GM10248 (cell line): ENCODE measurements at regions not wholly inside any gene's neighbourhood (a gene's known extent, or its start where the extent isn't known, plus 50 kb on each side); places are given as distances from the start of the nearest gene placed in this dataset.
"Not testable (repeated sequence)": the region's sequence is repeated elsewhere in the genome, so short reads cannot be mapped to it uniquely, and the experiment has no call there.

Experiments used
- CTCF ChIA-PET: fragments of 300-600 bp; sonication (Branson Sonifier 250); formaldehyde crosslinking; extraction: SDS; loops from one replicate; lab custom pipeline; 2021; ENCODE audit warnings: antibody characterized with exemption; lab: Yijun Ruan, JAX
- POLR2A ChIA-PET: fragments of 350-650 bp; sonication (Branson Sonifier 250); formaldehyde crosslinking; extraction: SDS; loops from one replicate; lab custom pipeline; 2020; ENCODE audit warnings: antibody characterized with exemption; lab: Yijun Ruan, JAX
- DNase-seq: peaks from one replicate; pipeline ENCODE4 v3.0.0; 2012; ENCODE audit errors: extremely low spot score
- TF ChIP-seq, protein P1 (sequence below): IDR thresholded peaks from 2 replicates; pipeline ENCODE4 v1.5.1; 2012; ENCODE audit warnings: mild to moderate bottlenecking, low read depth; ENCODE audit errors: extremely low read depth, missing control alignments, control extremely low read depth

DNA sequence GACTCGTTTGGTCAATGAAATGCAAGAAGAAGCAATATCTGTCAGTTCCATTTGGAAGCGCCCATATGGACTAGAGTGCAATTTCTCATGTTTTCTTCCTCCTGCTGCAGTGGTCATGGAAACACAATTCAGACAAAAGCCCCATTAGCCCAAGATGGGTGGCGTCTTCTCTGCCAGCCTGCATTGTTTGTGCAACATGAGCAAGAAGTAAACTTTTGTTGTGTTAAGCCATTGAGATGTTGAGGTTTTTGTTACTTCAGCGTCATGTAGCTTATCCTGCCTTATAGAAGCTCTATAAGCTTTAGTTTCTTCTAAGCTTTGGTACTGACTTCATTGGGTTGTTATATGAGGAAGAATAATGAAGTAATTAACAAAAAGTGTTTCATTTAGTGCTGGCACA lies 137.4 kb downstream of the NPIPB5 start:
- TF ChIP-seq, protein P1, sequence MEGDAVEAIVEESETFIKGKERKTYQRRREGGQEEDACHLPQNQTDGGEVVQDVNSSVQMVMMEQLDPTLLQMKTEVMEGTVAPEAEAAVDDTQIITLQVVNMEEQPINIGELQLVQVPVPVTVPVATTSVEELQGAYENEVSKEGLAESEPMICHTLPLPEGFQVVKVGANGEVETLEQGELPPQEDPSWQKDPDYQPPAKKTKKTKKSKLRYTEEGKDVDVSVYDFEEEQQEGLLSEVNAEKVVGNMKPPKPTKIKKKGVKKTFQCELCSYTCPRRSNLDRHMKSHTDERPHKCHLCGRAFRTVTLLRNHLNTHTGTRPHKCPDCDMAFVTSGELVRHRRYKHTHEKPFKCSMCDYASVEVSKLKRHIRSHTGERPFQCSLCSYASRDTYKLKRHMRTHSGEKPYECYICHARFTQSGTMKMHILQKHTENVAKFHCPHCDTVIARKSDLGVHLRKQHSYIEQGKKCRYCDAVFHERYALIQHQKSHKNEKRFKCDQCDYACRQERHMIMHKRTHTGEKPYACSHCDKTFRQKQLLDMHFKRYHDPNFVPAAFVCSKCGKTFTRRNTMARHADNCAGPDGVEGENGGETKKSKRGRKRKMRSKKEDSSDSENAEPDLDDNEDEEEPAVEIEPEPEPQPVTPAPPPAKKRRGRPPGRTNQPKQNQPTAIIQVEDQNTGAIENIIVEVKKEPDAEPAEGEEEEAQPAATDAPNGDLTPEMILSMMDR, result no peak
- DNase-seq, result no peak
- CTCF ChIA-PET, result interaction anchor here (2.3 kb wide), 1 partner anchor 14 kb away, joined by 9 read pairs; no protein-coding TSS in a partner anchor
- POLR2A ChIA-PET, result no interaction called here

DNA sequence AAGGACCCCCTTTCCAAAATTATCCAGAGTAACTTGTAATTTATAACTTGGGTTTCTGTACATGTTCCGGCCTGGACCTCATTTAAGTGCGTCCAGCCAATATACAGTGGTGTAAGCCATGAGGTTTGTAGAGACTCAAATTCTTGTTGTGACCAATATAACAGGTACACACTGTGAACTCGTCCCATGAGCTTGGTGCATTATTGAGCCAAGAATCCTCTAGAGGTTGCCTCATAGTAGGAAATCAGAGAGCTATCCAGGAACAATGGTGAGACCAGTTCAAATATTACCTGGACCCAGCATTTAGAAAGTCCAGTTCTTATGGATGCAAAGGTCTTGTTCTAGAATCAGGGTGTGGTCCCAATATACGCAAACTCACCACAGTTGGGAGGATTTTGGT lies 138.2 kb downstream of the NPIPB5 start:
- ChIA-PET CTCF (interaction anchor here (2.3 kb wide), 1 partner anchor 15 kb away, joined by 9 read pairs; no protein-coding TSS in a partner anchor), POLR2A (no interaction called here)
- TF ChIP-seq, protein P1, result no peak
- no peak for DNase-seq

DNA sequence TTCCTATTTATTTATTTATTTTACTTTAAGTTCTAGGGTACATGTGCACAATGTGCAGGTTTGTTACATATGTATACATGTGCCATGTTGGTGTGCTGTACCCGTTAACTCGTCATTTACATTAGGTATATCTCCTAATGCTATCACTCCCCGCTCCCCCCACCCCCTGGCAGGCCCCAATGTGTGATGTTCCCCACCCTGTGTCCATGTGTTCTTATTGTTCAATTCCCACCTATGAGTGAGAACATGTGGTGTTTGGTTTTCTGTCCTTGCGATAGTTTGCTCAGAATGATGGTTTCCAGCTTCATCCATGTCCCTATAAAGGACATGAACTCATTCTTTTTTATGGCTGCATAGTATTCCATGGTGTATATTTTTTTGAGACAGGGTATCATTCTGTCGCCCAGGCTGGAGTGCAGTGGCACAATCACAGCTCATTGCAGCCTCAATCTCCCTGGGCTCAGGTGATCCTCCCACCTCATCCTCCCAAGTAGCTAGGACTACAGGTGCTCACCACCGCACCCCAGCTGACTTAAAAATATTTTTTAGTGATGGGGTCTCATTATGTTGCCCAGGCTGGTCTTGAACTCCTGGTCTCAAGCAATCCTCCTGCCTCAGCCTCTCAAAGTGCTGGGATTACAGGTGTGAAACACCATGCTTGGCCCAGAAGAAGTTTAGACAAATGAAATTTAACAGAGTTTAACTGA lies 140.6 kb downstream of the NPIPB5 start:
- CTCF ChIA-PET, POLR2A ChIA-PET, DNase-seq: not testable (repeated sequence)

DNA sequence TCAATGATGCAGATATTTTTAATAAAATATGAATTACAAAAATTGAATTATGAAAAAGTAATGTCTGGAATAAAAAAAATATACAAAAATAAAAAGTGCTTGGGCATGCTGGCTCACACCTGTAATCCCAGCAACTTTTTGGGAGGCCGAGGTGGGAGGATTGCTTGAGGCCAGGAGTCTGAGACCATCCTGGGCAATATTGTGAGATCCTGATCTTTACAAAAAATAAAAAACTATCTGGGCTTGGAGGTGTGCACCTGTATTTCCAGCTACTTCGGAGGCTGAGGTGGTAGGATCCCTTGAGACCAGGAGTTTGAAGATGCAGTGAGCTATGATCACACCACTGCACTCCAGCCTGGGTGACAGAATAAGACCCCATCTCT lies 141.8 kb downstream of the NPIPB5 start:
- ChIA-PET POLR2A (no interaction called here), CTCF (no interaction called here)
- DNase-seq, result no peak
- TF ChIP-seq, protein P1, result no peak

DNA sequence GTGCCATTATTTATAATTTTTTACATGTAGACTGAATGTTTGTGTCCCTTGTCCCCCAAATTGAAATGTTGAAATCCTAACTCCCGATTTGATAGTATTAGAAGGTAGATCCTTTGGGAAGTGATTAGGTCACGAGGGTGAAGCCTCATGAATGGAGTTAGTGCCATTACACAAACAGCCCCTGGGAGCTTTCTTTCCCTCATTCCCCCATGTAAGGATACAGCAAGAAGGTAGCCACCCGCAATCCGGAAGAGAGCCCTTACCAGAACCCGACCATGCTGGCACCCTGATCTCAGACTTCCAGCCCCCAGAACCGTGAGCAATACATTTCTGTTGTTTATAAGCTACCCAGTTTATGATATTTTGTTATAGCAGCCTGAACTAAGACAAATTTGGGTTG lies 143.2 kb downstream of the NPIPB5 start:
- CTCF ChIA-PET, result interaction anchor here (1.2 to 1.5 kb wide), 3 partner anchors 7 to 23 kb away, joined by 3 to 5 read pairs (median 3); no protein-coding TSS in a partner anchor

DNA sequence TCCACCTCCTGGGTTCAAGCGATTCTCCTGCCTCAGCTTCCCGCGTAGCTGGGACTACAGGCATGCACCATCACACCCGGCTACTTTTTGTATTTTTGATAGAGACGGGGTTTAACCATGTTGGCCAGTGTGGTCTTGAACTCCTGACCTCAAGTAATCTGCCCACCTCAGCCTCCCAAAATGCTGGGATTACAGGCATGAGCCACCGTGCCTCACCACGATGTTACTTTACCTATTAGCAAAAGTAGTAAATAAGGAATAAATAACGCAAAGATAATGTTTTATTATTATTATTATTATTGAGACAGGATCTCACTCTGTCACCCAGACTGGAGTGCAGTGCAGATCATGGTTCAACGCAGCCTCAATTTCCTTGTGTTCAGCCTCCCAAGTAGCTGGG lies 145.9 kb downstream of the NPIPB5 start:
- POLR2A ChIA-PET, CTCF ChIA-PET: not testable (repeated sequence)

More for the DNA sequence above, 143.2 kb downstream of the NPIPB5 start:
- DNase-seq, result no peak
- TF ChIP-seq, protein P1, result no peak
- POLR2A ChIA-PET, result no interaction called here

DNA sequence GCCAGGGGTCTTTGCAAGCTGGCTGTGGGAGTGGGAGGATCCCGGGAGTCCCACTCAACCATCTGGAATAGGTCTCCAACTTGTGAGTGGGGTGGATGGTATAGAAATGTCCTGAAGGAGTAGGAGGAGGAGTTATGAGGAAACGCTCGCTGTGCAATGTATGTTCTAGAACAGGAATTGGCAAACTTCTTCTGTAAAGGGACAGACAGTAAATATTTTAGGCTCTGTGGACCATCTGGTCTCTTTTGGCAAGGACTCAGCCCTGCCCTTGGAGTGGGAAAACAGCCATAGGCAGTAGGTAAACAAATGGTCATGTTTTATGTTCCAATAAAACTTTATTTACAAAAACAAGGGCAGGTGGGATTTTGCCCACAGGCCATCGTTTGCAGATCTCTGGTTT lies 149.2 kb downstream of the NPIPB5 start:
- CTCF ChIA-PET, result interaction anchor here (1.2 kb wide), 1 partner anchor 9 kb away, joined by 3 read pairs; no protein-coding TSS in a partner anchor
- POLR2A ChIA-PET, result no interaction called here
- DNase-seq, result no peak
- TF ChIP-seq, protein P1, result no peak

More for the DNA sequence above, 145.9 kb downstream of the NPIPB5 start:
- DNase-seq, result not testable (repeated sequence)
